ENCODE measurements at regions not wholly inside any gene's neighbourhood (a gene's known extent, or its start where the extent isn't known, plus 50 kb on each side); places are given as distances from the start of the nearest gene placed in this dataset.
"Not testable (repeated sequence)": the region's sequence is repeated elsewhere in the genome, so short reads cannot be mapped to it uniquely, and the experiment has no call there.

- DNase-seq, result peak in 7 of 42 donors; percentile 7 to 31 (median 13)
- intact Hi-C loops (cut with DNase I), result no loop called here
Observed at GRCh38 chr3:158882445-158882844, 80.6 kb downstream of the MFSD1 start.

GRCh38 chr3:158896729-158897128 lies 94.9 kb downstream of the MFSD1 start:
- DNase-seq, result no peak
- intact Hi-C loops (cut with DNase I), result no loop called here

GRCh38 chr3:158906749-158907148 lies 104.9 kb downstream of the MFSD1 start:
- DNase-seq, result no peak
- intact Hi-C loops (cut with DNase I), result no loop called here

GRCh38 chr3:158908187-158908734 lies 106.4 kb downstream of the MFSD1 start:
- intact Hi-C loops (cut with DNase I), result no loop called here
- DNase-seq, result no peak

DNA sequence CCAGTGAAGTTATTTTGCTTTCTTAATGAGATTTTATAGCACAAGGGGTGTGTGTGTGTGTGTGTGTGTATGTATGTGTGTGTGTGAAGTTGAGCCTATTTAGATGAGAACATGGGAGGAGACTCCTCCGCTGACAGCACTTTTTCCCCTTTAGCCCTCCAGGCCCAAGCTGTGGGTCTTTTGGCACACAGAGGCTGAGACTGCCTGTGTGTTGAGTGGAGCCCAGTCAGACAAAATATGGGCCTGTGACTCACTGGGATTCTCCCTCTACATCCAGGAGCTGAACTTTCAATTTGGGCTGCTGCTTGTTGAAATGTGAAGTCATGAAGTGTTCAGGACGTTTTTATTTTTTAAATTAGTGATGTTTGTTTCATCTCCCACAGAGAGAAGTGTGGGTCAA lies 108.0 kb downstream of the MFSD1 start:
- intact Hi-C loops (cut with DNase I), result no loop called here
- no peak for DNase-seq

DNA sequence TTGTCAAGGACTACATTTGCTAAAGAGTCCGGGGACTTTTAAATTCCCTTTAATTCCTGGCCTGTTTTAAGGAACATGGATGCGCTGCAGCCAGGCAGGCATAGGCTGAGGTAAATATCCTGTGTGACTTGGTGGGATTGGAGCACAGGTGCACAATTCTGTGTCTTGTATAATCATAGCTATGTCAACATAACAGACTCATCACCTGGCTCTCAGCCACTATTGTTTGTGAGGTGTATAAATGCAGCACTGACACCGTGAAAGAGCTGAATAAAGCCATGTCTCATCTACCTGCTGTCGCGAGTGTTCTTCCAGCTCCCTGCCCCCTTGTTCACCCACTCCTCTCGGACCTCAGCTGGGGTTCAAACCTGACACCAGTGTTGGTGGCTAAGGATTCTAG lies 109.7 kb downstream of the MFSD1 start:
- intact Hi-C loops (cut with DNase I), result no loop called here
- DNase-seq, result no peak

GRCh38 chr3:158912188-158912587 lies 110.3 kb downstream of the MFSD1 start:
- intact Hi-C loops (cut with DNase I), result no loop called here
- DNase-seq, result no peak

GRCh38 chr3:158912621-158913020 lies 110.8 kb downstream of the MFSD1 start:
- intact Hi-C loops (cut with DNase I), result no loop called here

DNA sequence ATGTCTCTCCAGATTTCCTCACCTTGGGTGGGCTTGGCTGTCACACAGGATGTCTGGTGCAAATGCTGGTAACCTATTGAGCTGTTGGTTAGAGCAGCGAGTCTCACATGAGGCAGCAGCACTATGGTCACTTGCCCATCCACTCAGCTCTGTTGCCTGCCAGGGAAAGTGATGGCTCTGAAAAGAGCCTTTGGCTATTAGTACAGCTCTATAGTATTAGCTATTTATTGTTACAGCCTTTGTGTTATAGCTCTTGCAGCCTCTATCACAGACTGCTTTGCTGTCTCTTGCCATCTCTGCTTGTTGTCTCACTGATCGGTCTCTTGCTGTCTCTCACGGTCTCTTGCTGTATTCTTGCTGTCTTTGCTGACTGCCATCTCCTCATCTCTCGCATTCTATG lies 114.3 kb downstream of the MFSD1 start:
- intact Hi-C loops (cut with DNase I), result no loop called here
- DNase-seq, result no peak

More at GRCh38 chr3:158912621-158913020, 110.8 kb downstream of the MFSD1 start:
- DNase-seq, result no peak

GRCh38 chr3:158918008-158918407 lies 116.2 kb downstream of the MFSD1 start:
- peak; percentile 19 to 81 (median 60) for DNase-seq
- intact Hi-C loops (cut with DNase I), result no loop called here

DNA sequence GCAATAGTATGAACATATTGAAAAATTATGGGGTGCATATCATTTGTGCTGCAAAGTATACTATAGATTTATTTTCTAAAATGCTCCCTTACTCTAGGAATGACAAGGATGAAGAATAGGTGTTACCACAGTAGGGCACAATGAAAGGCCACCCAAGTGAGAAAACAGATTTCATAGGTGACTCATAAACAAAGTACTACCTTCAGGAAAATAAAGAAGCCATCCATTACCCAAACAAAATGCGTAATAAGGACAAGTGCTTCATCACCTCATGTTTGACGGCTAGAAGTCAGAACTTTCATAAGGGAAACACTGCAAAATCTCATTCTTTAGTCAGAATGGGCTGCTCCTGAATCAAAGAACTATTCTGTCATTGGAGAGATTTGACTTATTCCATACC lies 116.6 kb downstream of the MFSD1 start:
- intact Hi-C loops (cut with DNase I), result no loop called here
- DNase-seq, result no peak

DNA sequence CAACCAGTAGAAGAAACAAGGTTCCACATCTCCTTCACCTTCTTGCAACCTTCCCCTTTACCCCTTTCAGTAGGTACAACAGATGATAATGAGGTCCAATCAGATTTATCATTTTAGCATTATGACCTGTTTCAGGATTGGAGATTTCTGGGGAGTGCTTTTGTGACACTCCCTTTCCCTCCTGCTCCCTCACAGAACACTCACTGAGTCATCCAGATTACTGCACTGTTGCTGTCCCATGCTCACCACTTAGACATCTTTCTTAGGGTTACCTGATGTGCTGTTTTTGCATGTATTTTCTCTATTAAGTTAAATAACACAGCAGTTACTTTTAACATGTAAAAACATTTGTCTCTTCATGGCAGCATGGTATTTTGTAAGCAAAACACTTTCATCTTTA lies 118.5 kb downstream of the MFSD1 start:
- intact Hi-C loops (cut with DNase I), result loop anchor here (10.0 kb wide), 1 partner anchor 334 kb away; no protein-coding TSS in a partner anchor
- DNase-seq, result no peak

DNA sequence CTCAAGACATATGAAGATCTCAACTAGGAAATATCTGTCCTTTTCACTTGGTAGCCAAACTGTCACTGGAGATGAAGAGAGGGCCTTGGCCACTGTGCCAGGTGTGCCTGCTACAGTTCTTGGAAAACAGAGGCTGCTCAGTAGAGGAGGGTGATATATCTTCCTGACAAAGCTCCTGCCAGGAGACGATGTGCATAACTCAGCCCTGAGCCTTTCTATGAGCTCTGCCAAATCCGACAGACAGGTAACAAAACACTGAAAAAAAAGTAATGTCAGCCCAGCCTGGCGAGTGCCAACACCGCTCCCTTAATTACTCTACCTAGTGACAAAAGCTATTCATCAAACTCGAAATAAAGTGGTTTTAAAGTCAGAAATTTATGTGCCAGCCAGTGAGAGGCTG lies 123.2 kb downstream of the MFSD1 start:
- no peak for DNase-seq
- intact Hi-C loops (cut with DNase I), result loop anchor here (10.0 kb wide), 1 partner anchor 330 kb away; no protein-coding TSS in a partner anchor

- no peak for DNase-seq
- intact Hi-C loops (cut with DNase I), result loop anchor here (10.0 kb wide), 1 partner anchor 329 kb away; no protein-coding TSS in a partner anchor
Observed at GRCh38 chr3:158925828-158926494, 124.1 kb downstream of the MFSD1 start.

DNA sequence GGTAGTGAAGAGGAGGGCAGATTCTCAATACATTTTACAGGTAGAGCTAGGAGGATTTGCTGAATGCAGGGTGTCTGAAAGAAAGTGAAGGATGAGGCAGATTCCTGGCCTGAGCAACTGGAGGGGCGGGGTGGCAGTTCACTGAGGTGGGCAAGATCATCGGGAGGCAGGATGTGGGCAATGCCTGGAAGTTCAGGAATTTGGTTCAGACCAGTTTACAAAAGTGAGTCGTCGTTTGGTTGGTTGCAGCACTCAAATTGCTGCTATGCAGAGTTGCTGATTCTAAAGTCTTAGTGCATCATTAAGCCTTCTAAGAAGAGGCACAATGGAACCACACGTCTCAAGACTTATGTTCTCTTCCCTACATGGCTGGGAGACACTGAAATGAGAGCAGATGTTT lies 134.0 kb downstream of the MFSD1 start:
- no peak for DNase-seq
- intact Hi-C loops (cut with DNase I), result no loop called here

DNA sequence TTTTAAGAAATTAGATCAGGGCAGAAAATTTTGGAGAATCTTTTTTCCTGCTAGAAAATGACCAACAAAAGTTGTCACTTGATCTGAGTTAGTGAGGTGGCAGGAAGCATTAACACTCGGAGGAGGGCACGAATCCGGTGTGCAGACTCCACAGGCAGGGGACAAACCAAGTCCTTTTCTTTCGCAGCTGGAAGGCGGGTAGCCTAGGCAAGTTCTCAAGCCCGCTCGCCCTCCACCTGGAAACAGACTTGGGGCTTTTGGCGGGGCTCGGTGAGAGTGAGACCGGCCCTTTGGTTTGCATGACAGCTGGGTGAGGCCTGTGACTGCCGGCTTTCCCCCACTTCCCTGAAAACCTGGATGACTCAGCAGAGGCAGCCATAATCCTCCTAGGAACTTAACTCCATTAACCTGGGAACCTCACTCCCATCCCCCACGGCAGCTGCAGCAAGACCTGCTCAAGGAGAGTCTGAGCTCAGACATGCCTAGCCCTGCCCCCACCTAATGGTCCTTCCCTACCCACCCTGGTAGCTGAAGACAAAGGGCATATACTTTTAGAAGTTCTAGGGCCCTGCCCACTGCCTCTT lies 134.8 kb downstream of the MFSD1 start:
- intact Hi-C loops (cut with DNase I), result no loop called here
- no peak for DNase-seq

GRCh38 chr3:158950178-158950901 lies 148.5 kb downstream of the MFSD1 start:
- no peak for DNase-seq
- intact Hi-C loops (cut with DNase I), result no loop called here

GRCh38 chr3:158953131-158953530 lies 151.3 kb downstream of the MFSD1 start:
- intact Hi-C loops (cut with DNase I), result no loop called here
- DNase-seq, result no peak

GRCh38 chr3:158954420-158954819 lies 152.6 kb downstream of the MFSD1 start:
- DNase-seq, result no peak
- intact Hi-C loops (cut with DNase I), result no loop called here

- DNase-seq; intact Hi-C loops (cut with DNase I): not testable (repeated sequence)
Observed at GRCh38 chr3:158957777-158958176, 155.9 kb downstream of the MFSD1 start.
